ENCODE measurements at regions not wholly inside any gene's neighbourhood (a gene's known extent, or its start where the extent isn't known, plus 50 kb on each side); places are given as distances from the start of the nearest gene placed in this dataset.
A peak's percentile ranks its signal among the peaks of the same experiment; 100 is the strongest.

GRCh38 chr9:16221366-16221765, 649.1 kb downstream of the BNC2 start:
- no peak for DNase-seq (ENCODE audit: extremely low read depth, low read depth)
- no peak for TF ChIP-seq CTCF (IDR thresholded peaks at IDR 0.05; ENCODE audit: low read depth, low read length, missing control alignments)
- H3K4me3 ChIP-seq (replicated peaks; ENCODE audit: low read depth, low read length), result no peak overlapping the region

DNA sequence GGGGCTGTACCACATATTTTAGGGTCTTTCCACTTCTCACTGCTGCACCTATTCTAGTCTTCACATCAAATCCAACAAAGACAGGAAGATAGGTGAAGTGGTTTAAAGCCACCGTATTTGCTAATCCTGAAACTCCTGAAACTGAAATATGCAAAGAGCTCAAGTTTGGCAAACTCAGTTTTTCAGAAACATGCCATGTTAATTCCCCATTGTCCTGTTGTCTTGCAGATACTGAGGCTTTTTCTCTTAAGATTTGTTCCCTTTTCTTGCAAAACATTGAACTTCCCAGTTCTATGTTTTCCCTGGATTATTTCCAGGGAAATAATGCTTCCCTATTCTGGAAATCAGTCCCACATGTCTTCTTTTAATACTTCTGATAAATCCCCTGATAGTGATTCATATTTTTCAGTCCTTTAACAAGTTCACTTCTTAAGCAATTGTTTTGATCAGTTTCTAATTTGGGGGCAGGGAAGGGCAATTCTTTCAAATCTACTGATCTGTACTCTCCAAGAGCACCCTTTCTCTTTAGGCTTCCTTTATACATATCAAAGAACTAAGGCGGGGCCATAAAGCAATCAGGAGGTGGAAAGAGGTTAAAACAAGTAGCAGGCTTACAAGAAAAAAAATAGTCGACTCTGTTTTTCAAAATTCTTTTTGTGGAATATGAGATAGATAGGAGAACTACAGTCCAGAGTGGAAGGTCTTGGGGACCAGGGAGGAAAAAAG, 648.5 kb downstream of the BNC2 start:
- no peak for TF ChIP-seq CTCF (IDR thresholded peaks at IDR 0.05; ENCODE audit: low read depth, low read length, missing control alignments)
- DNase-seq (ENCODE audit: extremely low read depth, low read depth), result no peak
- no peak overlapping the region for H3K4me3 ChIP-seq (replicated peaks; ENCODE audit: low read depth, low read length)

- DNase-seq (ENCODE audit: extremely low read depth, low read depth), result no peak
- no peak overlapping the region for H3K4me3 ChIP-seq (replicated peaks; ENCODE audit: low read depth, low read length)
- no peak for TF ChIP-seq CTCF (IDR thresholded peaks at IDR 0.05; ENCODE audit: low read depth, low read length, missing control alignments)
Observed at GRCh38 chr9:16223074-16223871, 647.2 kb downstream of the BNC2 start.

- no peak overlapping the region for H3K4me3 ChIP-seq (replicated peaks; ENCODE audit: low read depth, low read length)
- no peak for TF ChIP-seq CTCF (IDR thresholded peaks at IDR 0.05; ENCODE audit: low read depth, low read length, missing control alignments)
- DNase-seq (ENCODE audit: extremely low read depth, low read depth), result no peak
Observed at GRCh38 chr9:16230731-16231130, 639.7 kb downstream of the BNC2 start.

DNA sequence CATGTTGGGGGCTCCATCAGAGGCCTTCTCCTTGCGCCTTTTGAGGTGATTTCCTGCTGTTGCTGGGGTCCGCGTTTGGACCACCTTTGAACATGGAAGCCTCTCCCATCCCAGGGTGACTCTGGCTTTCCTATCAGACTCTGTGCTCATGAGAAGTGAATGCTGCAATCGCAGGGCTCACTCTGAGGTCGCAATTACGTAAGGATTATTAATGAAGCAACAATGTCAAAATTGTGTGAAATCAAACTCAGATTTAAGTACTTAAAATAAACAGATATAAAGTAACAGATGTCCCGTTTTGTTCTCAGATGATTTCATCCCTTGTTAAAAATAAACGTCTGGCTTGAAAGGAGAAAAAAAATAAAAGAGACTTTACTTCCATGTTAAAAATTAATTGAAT, 634.2 kb downstream of the BNC2 start:
- peak; percentile 41 for DNase-seq (ENCODE audit: extremely low read depth, low read depth)
- no peak overlapping the region for H3K4me3 ChIP-seq (replicated peaks; ENCODE audit: low read depth, low read length)
- no peak for TF ChIP-seq CTCF (IDR thresholded peaks at IDR 0.05; ENCODE audit: low read depth, low read length, missing control alignments)

DNA sequence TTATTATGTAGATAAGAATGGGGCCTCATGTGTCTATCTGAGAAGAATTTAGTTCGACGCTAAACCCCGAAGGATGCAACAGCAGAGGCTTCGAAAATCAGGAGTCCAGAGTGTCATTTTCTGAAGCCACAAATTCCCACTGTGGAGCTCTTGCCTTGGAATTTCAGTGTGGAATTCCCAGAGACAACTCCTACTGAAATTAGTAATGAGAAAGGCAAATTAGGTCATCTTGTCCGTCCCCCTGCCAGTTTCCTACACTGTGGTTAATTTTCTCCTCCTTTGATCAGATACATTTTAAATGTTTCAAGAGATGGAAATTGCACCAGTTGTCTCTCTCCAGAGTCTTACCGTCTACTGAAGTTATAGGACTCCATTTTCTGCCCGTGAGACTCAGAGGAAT, 633.6 kb downstream of the BNC2 start:
- no peak overlapping the region for H3K4me3 ChIP-seq (replicated peaks; ENCODE audit: low read depth, low read length)
- TF ChIP-seq CTCF (IDR thresholded peaks at IDR 0.05; ENCODE audit: low read depth, low read length, missing control alignments), result no peak

More for the DNA sequence above, 633.6 kb downstream of the BNC2 start:
- DNase-seq (ENCODE audit: extremely low read depth, low read depth), result no peak
